Neuronal stem cell (in vitro differentiated cells): ENCODE measurements at regions not wholly inside any gene's neighbourhood (a gene's known extent, or its start where the extent isn't known, plus 50 kb on each side); places are given as distances from the start of the nearest gene placed in this dataset.

ENCODE experiments used
- DNase-seq: peaks from one replicate; pipeline ENCODE4 v3.0.0-alpha.2; 2013; ENCODE audit warnings: low spot score
- H2AFZ ChIP-seq: one replicate; pipeline ENCODE4 v1.6.1; 2013; ENCODE audit warnings: mild to moderate bottlenecking, low read length, inconsistent platforms
- H2AK5ac ChIP-seq: 2 replicates; pipeline ENCODE4 v1.6.1; 2013; ENCODE audit warnings: low read depth, mild to moderate bottlenecking, inconsistent platforms, low read length, moderate library complexity, mixed read lengths
- H2BK120ac ChIP-seq: 2 replicates; pipeline ENCODE4 v1.6.1; 2013; ENCODE audit warnings: low read depth, mild to moderate bottlenecking, inconsistent platforms, low read length, moderate library complexity, mixed read lengths
- H2BK12ac ChIP-seq: one replicate; pipeline ENCODE4 v1.6.1; 2013; ENCODE audit warnings: low read length, inconsistent platforms
- H2BK15ac ChIP-seq: 2 replicates; pipeline ENCODE4 v1.6.1; 2013; ENCODE audit warnings: mild to moderate bottlenecking, low read length, inconsistent platforms, mixed read lengths
- H2BK5ac ChIP-seq: one replicate; pipeline ENCODE4 v1.6.1; 2013; ENCODE audit warnings: inconsistent platforms, mild to moderate bottlenecking, low read length, moderate library complexity
- H3K14ac ChIP-seq: one replicate; pipeline ENCODE4 v1.6.1; 2013; ENCODE audit warnings: low read length, inconsistent platforms
- H3K18ac ChIP-seq: 2 replicates; pipeline ENCODE4 v1.6.1; 2013; ENCODE audit warnings: low read length, inconsistent platforms
- H3K23ac ChIP-seq: 2 replicates; pipeline ENCODE4 v1.6.1; 2013; ENCODE audit warnings: low read depth, mild to moderate bottlenecking, mixed read lengths, low read length, inconsistent platforms; ENCODE audit not compliant: poor library complexity
- H3K27ac ChIP-seq: replicated peaks from 3 replicates; pipeline ENCODE4 v1.5.1; 2013; ENCODE audit warnings: low read length, inconsistent platforms
- H3K27me3 ChIP-seq, 3 experiments: 2 replicates each; pipeline ENCODE4 v1.6.1; 2013; ENCODE audit warnings: low read length in 3 of 3, mild to moderate bottlenecking in 2 of 3, inconsistent platforms in 1 of 3, low read depth in 1 of 3, mixed read lengths in 1 of 3, moderate library complexity in 1 of 3; ENCODE audit not compliant: control insufficient read depth in 3 of 3, insufficient read depth in 3 of 3
- H3K36me3 ChIP-seq, 2 donors: replicated peaks in 1 of 2; 2 replicates each; pipeline ENCODE4 v1.6.1; 2013; ENCODE audit warnings: low read length in 2 of 2; ENCODE audit not compliant: control insufficient read depth in 2 of 2, insufficient read depth in 2 of 2
- H3K4ac ChIP-seq: 2 replicates; pipeline ENCODE4 v1.6.1; 2013; ENCODE audit warnings: inconsistent platforms, mild to moderate bottlenecking, low read length, moderate library complexity
- H3K4me1 ChIP-seq, 2 donors: 1 replicate in 1 of 2; 2 replicates in 1 of 2; pipeline ENCODE4 v1.6.1; 2013; ENCODE audit warnings: low read length in 2 of 2, low read depth in 1 of 2; ENCODE audit not compliant: control insufficient read depth in 2 of 2, insufficient read depth in 1 of 2
- H3K4me2 ChIP-seq: one replicate; pipeline ENCODE4 v1.6.1; 2013; ENCODE audit warnings: mild to moderate bottlenecking, low read length, inconsistent platforms; ENCODE audit not compliant: insufficient read depth, poor library complexity, severe bottlenecking
- H3K4me3 ChIP-seq, 2 donors: 2 replicates each; pipeline ENCODE4 v1.5.1; 2013; ENCODE audit warnings: low read length in 2 of 2, mild to moderate bottlenecking in 2 of 2, inconsistent platforms in 1 of 2, moderate library complexity in 1 of 2
- H3K79me1 ChIP-seq: one replicate; pipeline ENCODE4 v1.6.1; 2013; ENCODE audit warnings: low read depth, mild to moderate bottlenecking, inconsistent platforms, low read length, moderate library complexity
- H3K9ac ChIP-seq: one replicate; pipeline ENCODE4 v1.6.1; 2013; ENCODE audit warnings: mild to moderate bottlenecking, low read depth, low read length, inconsistent platforms; ENCODE audit not compliant: poor library complexity
- H3K9me3 ChIP-seq, 2 donors: replicated peaks in 1 of 2; 2 replicates each; pipeline versions ENCODE3 to v1.6.1; 2013; ENCODE audit warnings: low read length in 2 of 2, mild to moderate bottlenecking in 2 of 2, inconsistent platforms in 1 of 2, low read depth in 1 of 2, mixed read lengths in 1 of 2, moderate library complexity in 1 of 2; ENCODE audit not compliant: control insufficient read depth in 2 of 2, insufficient read depth in 1 of 2
- H4K8ac ChIP-seq: one replicate; pipeline ENCODE4 v1.6.1; 2013; ENCODE audit warnings: low read depth, mild to moderate bottlenecking, inconsistent platforms, low read length, moderate library complexity
- H4K91ac ChIP-seq: one replicate; pipeline ENCODE4 v1.6.1; 2013; ENCODE audit warnings: low read length, low read depth, mild to moderate bottlenecking, inconsistent platforms; ENCODE audit not compliant: poor library complexity
- WGBS, 2 donors: extraction: QIAGEN DNeasy Blood & Tissue Kit; methylation state at CpG; one replicate each; pipeline ENCODE4 v1.1.7; 2013; ENCODE audit warnings: missing lambda C conversion rate in 2 of 2, mixed read lengths in 1 of 2; ENCODE audit not compliant: insufficient read length in 2 of 2, insufficient replicate concordance in 1 of 2; ENCODE audit errors: extremely low coverage in 2 of 2; 5-methylcytosine and 5-hydroxymethylcytosine counted together

- no peaks in the 10 kb centered on the region for H3K27me3 ChIP-seq
- H2AK5ac ChIP-seq = no peak overlapping the region
- H4K8ac ChIP-seq = no peak overlapping the region
- no peak overlapping the region for H2AFZ ChIP-seq
- H3K36me3 ChIP-seq = no peaks in the 10 kb centered on the region
- H3K79me1 ChIP-seq = no peaks in the 10 kb centered on the region
- H4K91ac ChIP-seq = no peak overlapping the region
- H3K9ac ChIP-seq = no peak overlapping the region
- DNase-seq = no peak
- H2BK12ac ChIP-seq = no peak overlapping the region
- peaks cover 0 to 2% of the 10 kb centered on the region in 2 donors for H3K4me1 ChIP-seq
- H3K4me2 ChIP-seq = no peak overlapping the region
- H3K4me3 ChIP-seq = no peak overlapping the region
- H3K27ac ChIP-seq = no peak overlapping the region
- peaks cover 0 to 2% of the 10 kb centered on the region in 2 donors for H3K9me3 ChIP-seq
- no peak overlapping the region for H2BK5ac ChIP-seq
- H2BK15ac ChIP-seq = no peak overlapping the region
- H3K23ac ChIP-seq = no peak overlapping the region
- no peak overlapping the region for H3K14ac ChIP-seq
- no peak overlapping the region for H3K18ac ChIP-seq
- H3K4ac ChIP-seq = no peak overlapping the region
- no peak overlapping the region for H2BK120ac ChIP-seq
These were observed 68.8 kb upstream of the MYO3A start for GRCh38 chr10:25865267-25865666.

- Histone ChIP-seq H2BK12ac (no peak overlapping the region), H3K9ac (no peak overlapping the region), H3K23ac (no peak overlapping the region), H4K8ac (no peak overlapping the region), H2AK5ac (no peak overlapping the region), H3K4ac (no peak overlapping the region), H3K27me3 (no peaks in the 10 kb centered on the region), H4K91ac (no peak overlapping the region), H3K4me3 (no peak overlapping the region), H3K9me3 (no peaks in the 10 kb centered on the region), H3K4me1 (no peaks in the 10 kb centered on the region), H3K36me3 (no peaks in the 10 kb centered on the region), H3K4me2 (no peak overlapping the region), H2BK120ac (no peak overlapping the region), H2BK5ac (no peak overlapping the region), H3K27ac (no peak overlapping the region), H3K14ac (no peak overlapping the region), H2AFZ (no peak overlapping the region), H3K18ac (no peak overlapping the region), H2BK15ac (no peak overlapping the region), H3K79me1 (no peaks in the 10 kb centered on the region)
- no CpG with 5 or more reads among the region's 3 CpGs for WGBS, 2 donors
- DNase-seq = no peak
These were observed 66.7 kb upstream of the MYO3A start for GRCh38 chr10:25867321-25867720.

- H2BK5ac ChIP-seq = no peak overlapping the region
- H3K9me3 ChIP-seq = no peaks in the 10 kb centered on the region
- DNase-seq = no peak
- no peak overlapping the region for H3K9ac ChIP-seq
- no peak overlapping the region for H3K14ac ChIP-seq
- H3K4ac ChIP-seq = no peak overlapping the region
- no peak overlapping the region for H3K4me3 ChIP-seq
- H3K4me1 ChIP-seq = no peaks in the 10 kb centered on the region
- no peaks in the 10 kb centered on the region for H3K27me3 ChIP-seq
- no peak overlapping the region for H2BK120ac ChIP-seq
- no peak overlapping the region for H2AFZ ChIP-seq
- no peak overlapping the region for H2AK5ac ChIP-seq
- no CpG with 5 or more reads among the region's 7 CpGs for WGBS, 2 donors
- no peaks in the 10 kb centered on the region for H3K36me3 ChIP-seq
- no peak overlapping the region for H3K4me2 ChIP-seq
- no peak overlapping the region for H2BK12ac ChIP-seq
- H3K23ac ChIP-seq = no peak overlapping the region
- no peak overlapping the region for H3K27ac ChIP-seq
- H3K18ac ChIP-seq = no peak overlapping the region
- H3K79me1 ChIP-seq = no peaks in the 10 kb centered on the region
- no peak overlapping the region for H4K91ac ChIP-seq
- H2BK15ac ChIP-seq = no peak overlapping the region
- H4K8ac ChIP-seq = no peak overlapping the region
These were observed 64.9 kb upstream of the MYO3A start for GRCh38 chr10:25869067-25869591.

GRCh38 chr10:25869609-25870008 lies 64.4 kb upstream of the MYO3A start:
- no peak overlapping the region for H2BK15ac ChIP-seq
- H3K36me3 ChIP-seq = no peaks in the 10 kb centered on the region
- H3K27ac ChIP-seq = no peak overlapping the region
- no peak overlapping the region for H3K4ac ChIP-seq
- H3K4me3 ChIP-seq = no peak overlapping the region
- no CpG with 5 or more reads among the region's 3 CpGs for WGBS, 2 donors
- H2BK5ac ChIP-seq = no peak overlapping the region
- no peak overlapping the region for H3K14ac ChIP-seq
- H3K23ac ChIP-seq = no peak overlapping the region
- no peak overlapping the region for H4K91ac ChIP-seq
- no peaks in the 10 kb centered on the region for H3K9me3 ChIP-seq
- H3K79me1 ChIP-seq = no peaks in the 10 kb centered on the region
- no peak overlapping the region for H3K18ac ChIP-seq
- H3K9ac ChIP-seq = no peak overlapping the region
- no peaks in the 10 kb centered on the region for H3K4me1 ChIP-seq
- no peak for DNase-seq
- no peak overlapping the region for H4K8ac ChIP-seq
- H3K27me3 ChIP-seq = no peaks in the 10 kb centered on the region
- no peak overlapping the region for H3K4me2 ChIP-seq
- H2AK5ac ChIP-seq = no peak overlapping the region
- H2AFZ ChIP-seq = no peak overlapping the region
- H2BK12ac ChIP-seq = no peak overlapping the region
- no peak overlapping the region for H2BK120ac ChIP-seq
